IMR-90 (cell line): ENCODE measurements at regions not wholly inside any gene's neighbourhood (a gene's known extent, or its start where the extent isn't known, plus 50 kb on each side); places are given as distances from the start of the nearest gene placed in this dataset.

Source experiments
- ATAC-seq: fragments of 200-7000 bp; cut with Tn5 transposase; 2 replicates; pipeline ENCODE4 v1.9.1; 2020; ENCODE audit warnings: low read depth, mild to moderate bottlenecking, moderate library complexity
- BruUV-seq: library from RNA; stranded (reverse); fragments of 400-500 nt; replicated peaks from 2 replicates; lab custom pipeline; 2021; lab: Mats Ljungman, UMichigan
- CTCF ChIA-PET: fragments of 300-600 bp; formaldehyde crosslinking; extraction: SDS; loops from one replicate; lab custom pipeline; 2021; ENCODE audit warnings: antibody characterized with exemption; lab: Yijun Ruan, JAX
- POLR2A ChIA-PET: fragments of 300-600 bp; sonication (Branson Sonifier 250); formaldehyde crosslinking; loops from one replicate; lab custom pipeline; 2022; ENCODE audit warnings: antibody characterized with exemption; ENCODE audit not compliant: unreplicated experiment; lab: Charles Lee
- DNase-seq: peaks from one replicate; pipeline ENCODE4 v3.0.0; 2013
- H2AFZ ChIP-seq: replicated peaks from 2 replicates; pipeline ENCODE3; 2013; ENCODE audit warnings: low read length, mild to moderate bottlenecking; ENCODE audit not compliant: poor library complexity
- H2AK5ac ChIP-seq: 2 replicates; pipeline ENCODE4 v1.6.1; 2013; ENCODE audit warnings: low read depth, low read length, inconsistent platforms
- H2AK9ac ChIP-seq: replicated peaks from 2 replicates; pipeline ENCODE3; 2013; ENCODE audit warnings: mild to moderate bottlenecking, low read depth, low read length, moderate library complexity; ENCODE audit not compliant: poor library complexity
- H2BK120ac ChIP-seq: 2 replicates; pipeline ENCODE4 v1.6.1; 2013; ENCODE audit warnings: low read depth, low read length, inconsistent platforms
- H2BK15ac ChIP-seq: 3 replicates; pipeline ENCODE4 v1.6.1; 2013; ENCODE audit warnings: low read depth, low read length, inconsistent platforms
- H2BK20ac ChIP-seq: 2 replicates; pipeline ENCODE4 v1.6.1; 2013; ENCODE audit warnings: low read depth, mild to moderate bottlenecking, inconsistent platforms, low read length, moderate library complexity
- H2BK5ac ChIP-seq: 2 replicates; pipeline ENCODE4 v1.6.1; 2013; ENCODE audit warnings: mild to moderate bottlenecking, low read depth, low read length, inconsistent platforms; ENCODE audit not compliant: poor library complexity, severe bottlenecking
- H3K14ac ChIP-seq: replicated peaks from 2 replicates; pipeline ENCODE4 v1.6.1; 2013; ENCODE audit warnings: low read depth, low read length, inconsistent platforms
- H3K18ac ChIP-seq: 2 replicates; pipeline ENCODE4 v1.6.1; 2013; ENCODE audit warnings: low read depth, low read length, control low read depth
- H3K23ac ChIP-seq: 2 replicates; pipeline ENCODE4 v1.6.1; 2013; ENCODE audit warnings: low read depth, low read length, inconsistent platforms
- H3K27ac ChIP-seq: 2 replicates; pipeline ENCODE4 v1.5.1; 2013; ENCODE audit warnings: mild to moderate bottlenecking, control low read depth, low read length; ENCODE audit not compliant: insufficient read depth
- H3K27me3 ChIP-seq: 2 replicates; pipeline ENCODE4 v1.6.1; 2013; ENCODE audit warnings: low read length; ENCODE audit not compliant: control insufficient read depth, insufficient read depth
- H3K36me3 ChIP-seq: 2 replicates; pipeline ENCODE4 v1.6.1; 2013; ENCODE audit warnings: low read length, mixed read lengths; ENCODE audit not compliant: control insufficient read depth, insufficient read depth
- H3K4ac ChIP-seq: 2 replicates; pipeline ENCODE4 v1.6.1; 2013; ENCODE audit warnings: low read depth, low read length, inconsistent platforms
- H3K4me1 ChIP-seq: 2 replicates; pipeline ENCODE4 v1.6.1; 2013; ENCODE audit warnings: low read length, mixed read lengths; ENCODE audit not compliant: control insufficient read depth, insufficient read depth
- H3K4me2 ChIP-seq: 2 replicates; pipeline ENCODE4 v1.6.1; 2013; ENCODE audit warnings: low read depth, mild to moderate bottlenecking, control low read depth, low read length, moderate library complexity
- H3K4me3 ChIP-seq: 2 replicates; pipeline ENCODE4 v1.5.1; 2013; ENCODE audit warnings: low read depth, mild to moderate bottlenecking, control low read depth, low read length, moderate library complexity; ENCODE audit not compliant: insufficient read depth
- H3K56ac ChIP-seq: 2 replicates; pipeline ENCODE4 v1.6.1; 2013; ENCODE audit warnings: low read length, inconsistent platforms; ENCODE audit not compliant: insufficient read depth; ENCODE audit errors: extremely low read depth
- H3K79me1 ChIP-seq, 2 experiments: 2 replicates each; pipeline ENCODE4 v1.6.1; 2013; ENCODE audit warnings: low read length in 2 of 2, inconsistent platforms in 1 of 2, low read depth in 1 of 2
- H3K9ac ChIP-seq: 2 replicates; pipeline ENCODE4 v1.6.1; 2013; ENCODE audit warnings: low read depth, low read length, control low read depth
- H3K9me1 ChIP-seq: 2 replicates; pipeline ENCODE4 v1.6.1; 2013; ENCODE audit warnings: low read length, inconsistent platforms; ENCODE audit not compliant: insufficient read depth
- H3K9me3 ChIP-seq: 2 replicates; pipeline ENCODE4 v1.6.1; 2013; ENCODE audit warnings: low read length; ENCODE audit not compliant: control insufficient read depth, insufficient read depth
- H4K20me1 ChIP-seq: 2 replicates; pipeline ENCODE4 v1.6.1; 2013; ENCODE audit warnings: low read length, inconsistent platforms; ENCODE audit not compliant: insufficient read depth
- H4K5ac ChIP-seq: 2 replicates; pipeline ENCODE4 v1.6.1; 2013; ENCODE audit warnings: mild to moderate bottlenecking, low read depth, low read length, control low read depth
- H4K8ac ChIP-seq, 2 experiments: 2 replicates each; pipeline ENCODE4 v1.6.1; 2013; ENCODE audit warnings: low read depth in 2 of 2, low read length in 2 of 2, control low read depth in 1 of 2, inconsistent platforms in 1 of 2
- H4K91ac ChIP-seq: 2 replicates; pipeline ENCODE4 v1.6.1; 2013; ENCODE audit warnings: low read depth, low read length, inconsistent platforms; ENCODE audit not compliant: insufficient read depth
- BHLHE40 ChIP-seq: fragments of 150-350 bp; IDR thresholded peaks from 2 replicates; pipeline ENCODE4 v1.6.1; 2016; ENCODE audit warnings: mild to moderate bottlenecking, low read depth, low read length
- CEBPB ChIP-seq: IDR thresholded peaks from 2 replicates; pipeline ENCODE4 v1.6.1; 2012; ENCODE audit warnings: low read depth, low read length, improper control_type of control experiment
- CHD1 ChIP-seq: IDR thresholded peaks from 2 replicates; pipeline ENCODE4 v1.6.1; 2012; ENCODE audit warnings: low read depth, low read length, improper control_type of control experiment
- ELK1 ChIP-seq: fragments of 150-350 bp; IDR thresholded peaks from 2 replicates; pipeline ENCODE4 v1.6.1; 2016; ENCODE audit warnings: low read depth, mild to moderate bottlenecking, low read length, moderate library complexity, borderline replicate concordance
- FOS ChIP-seq: fragments of 150-350 bp; IDR thresholded peaks from 2 replicates; pipeline ENCODE4 v1.6.1; 2016; ENCODE audit warnings: low read depth, low read length
- MAFK ChIP-seq: IDR thresholded peaks from 2 replicates; pipeline ENCODE4 v1.6.1; 2012; ENCODE audit warnings: low read depth, low read length, improper control_type of control experiment
- MAZ ChIP-seq: IDR thresholded peaks from 2 replicates; pipeline ENCODE4 v1.6.1; 2012; ENCODE audit warnings: low read depth, mild to moderate bottlenecking, low read length, improper control_type of control experiment, moderate library complexity, borderline replicate concordance
- MXI1 ChIP-seq: IDR thresholded peaks from 2 replicates; pipeline ENCODE4 v1.6.1; 2012; ENCODE audit warnings: low read depth, mild to moderate bottlenecking, low read length, moderate library complexity, borderline replicate concordance
- NFE2L2 ChIP-seq: fragments of 150-350 bp; IDR thresholded peaks from 2 replicates; pipeline ENCODE4 v1.6.1; 2016; ENCODE audit warnings: low read depth, mild to moderate bottlenecking, low read length
- POLR2A ChIP-seq: IDR thresholded peaks from 2 replicates; pipeline ENCODE4 v1.6.1; 2012; ENCODE audit warnings: mild to moderate bottlenecking, low read depth, low read length
- RAD21 ChIP-seq: IDR thresholded peaks from 2 replicates; pipeline ENCODE4 v1.6.1; 2012; ENCODE audit warnings: low read length, improper control_type of control experiment
- RCOR1 ChIP-seq: IDR thresholded peaks from 2 replicates; pipeline ENCODE4 v1.6.1; 2012; ENCODE audit warnings: mild to moderate bottlenecking, low read length, improper control_type of control experiment; ENCODE audit not compliant: insufficient replicate concordance
- RFX5 ChIP-seq: IDR thresholded peaks from 2 replicates; pipeline ENCODE4 v1.8.0; 2012; ENCODE audit warnings: low read depth, mild to moderate bottlenecking, low read length, moderate library complexity
- SMC3 ChIP-seq: fragments of 150-350 bp; IDR thresholded peaks from 2 replicates; pipeline ENCODE4 v1.6.1; 2016; ENCODE audit warnings: low read depth, mild to moderate bottlenecking, antibody characterized with exemption, low read length, moderate library complexity
- USF2 ChIP-seq: fragments of 150-350 bp; IDR thresholded peaks from 2 replicates; pipeline ENCODE4 v1.6.1; 2017; ENCODE audit warnings: mild to moderate bottlenecking, antibody characterized with exemption, low read length, low read depth
- WGBS, 2 experiments: methylation state at CpG; one replicate each; pipeline versions ENCODE4 v1.1.5 to v1.1.7; 2013; ENCODE audit warnings: missing lambda C conversion rate in 2 of 2; ENCODE audit not compliant: insufficient read length in 1 of 2; ENCODE audit errors: extremely low coverage in 2 of 2; 5-methylcytosine and 5-hydroxymethylcytosine counted together
- dilution Hi-C: fragments of 300-500 bp; cut with HindIII; formaldehyde crosslinking; loops from one replicate; pipeline ENCODE4 v1.14.3; 2018; ENCODE audit warnings: low sequenced_read_pairs; ENCODE audit not compliant: unreplicated experiment
- in situ Hi-C: fragments of 300-500 bp; cut with MboI; formaldehyde crosslinking; loops from 3 replicates; pipeline ENCODE4 v1.14.3; 2019; ENCODE audit warnings: low sequenced_read_pairs, inconsistent platforms, mixed read lengths
- intact Hi-C: fragments of 100-400 bp; cut with micrococcal nuclease; formaldehyde crosslinking; loops from 2 replicates; pipeline ENCODE4 v1.10.0; 2022
- TF ChIP-seq, protein P1 (sequence below): conservative IDR thresholded peaks from 2 replicates; pipeline ENCODE4 v1.5.1; 2012; ENCODE audit warnings: mild to moderate bottlenecking, low read depth, low read length, improper control_type of control experiment

- Histone ChIP-seq H2BK15ac (no peak overlapping the region), H3K18ac (no peak overlapping the region), H4K5ac (no peak overlapping the region), H3K23ac (no peak overlapping the region), H2AK5ac (no peak overlapping the region), H3K4ac (no peak overlapping the region), H3K14ac (no peak overlapping the region), H3K4me1 (no peaks in the 10 kb centered on the region), H3K9ac (no peak overlapping the region), H4K8ac (no peak overlapping the region), H2BK20ac (no peak overlapping the region), H3K4me3 (no peak overlapping the region), H3K9me1 (no peaks in the 10 kb centered on the region; the same call in 1 of the 2 replicates), H3K36me3 (no peaks in the 10 kb centered on the region), H4K20me1 (no peaks in the 10 kb centered on the region), H2AK9ac (no peak overlapping the region), H4K91ac (no peak overlapping the region), H2BK5ac (no peak overlapping the region), H2AFZ (no peak overlapping the region), H3K79me1 (no peaks in the 10 kb centered on the region), H3K4me2 (no peak overlapping the region), H3K9me3 (no peaks in the 10 kb centered on the region), H3K56ac (no peak overlapping the region), H3K27ac (no peak overlapping the region), H3K27me3 (no peaks in the 10 kb centered on the region), H2BK120ac (no peak overlapping the region)
- intact Hi-C loops (no loop called here), dilution Hi-C loops (no loop called here), in situ Hi-C loops (no loop called here)
- TF ChIP-seq RAD21 (no peak), MAZ (no peak), ELK1 (no peak), USF2 (no peak), RFX5 (no peak), MAFK (no peak), CHD1 (no peak), MXI1 (no peak), SMC3 (no peak), RCOR1 (no peak), NFE2L2 (no peak), CEBPB (no peak), FOS (no peak), POLR2A (no peak), BHLHE40 (no peak)
- TF ChIP-seq, protein P1, sequence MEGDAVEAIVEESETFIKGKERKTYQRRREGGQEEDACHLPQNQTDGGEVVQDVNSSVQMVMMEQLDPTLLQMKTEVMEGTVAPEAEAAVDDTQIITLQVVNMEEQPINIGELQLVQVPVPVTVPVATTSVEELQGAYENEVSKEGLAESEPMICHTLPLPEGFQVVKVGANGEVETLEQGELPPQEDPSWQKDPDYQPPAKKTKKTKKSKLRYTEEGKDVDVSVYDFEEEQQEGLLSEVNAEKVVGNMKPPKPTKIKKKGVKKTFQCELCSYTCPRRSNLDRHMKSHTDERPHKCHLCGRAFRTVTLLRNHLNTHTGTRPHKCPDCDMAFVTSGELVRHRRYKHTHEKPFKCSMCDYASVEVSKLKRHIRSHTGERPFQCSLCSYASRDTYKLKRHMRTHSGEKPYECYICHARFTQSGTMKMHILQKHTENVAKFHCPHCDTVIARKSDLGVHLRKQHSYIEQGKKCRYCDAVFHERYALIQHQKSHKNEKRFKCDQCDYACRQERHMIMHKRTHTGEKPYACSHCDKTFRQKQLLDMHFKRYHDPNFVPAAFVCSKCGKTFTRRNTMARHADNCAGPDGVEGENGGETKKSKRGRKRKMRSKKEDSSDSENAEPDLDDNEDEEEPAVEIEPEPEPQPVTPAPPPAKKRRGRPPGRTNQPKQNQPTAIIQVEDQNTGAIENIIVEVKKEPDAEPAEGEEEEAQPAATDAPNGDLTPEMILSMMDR = no peak
- ATAC-seq (no peak), DNase-seq (no peak)
- BruUV-seq = no TSS peak
- ChIA-PET POLR2A (no interaction called here), CTCF (no interaction called here)
- no CpG with 5 or more reads among the region's 1 CpG for WGBS, 2 experiments
Measured at GRCh38 chr7:31420948-31421347, 80.4 kb upstream of the NEUROD6 start.
